T-cell (primary cell): ENCODE measurements at regions not wholly inside any gene's neighbourhood (a gene's known extent, or its start where the extent isn't known, plus 50 kb on each side); places are given as distances from the start of the nearest gene placed in this dataset.

Experiments
- ATAC-seq, 4 experiments: fragments of 200-7000 bp in 3 of 4; fragments of 150-1000 bp in 1 of 4; cut with Tn5 transposase; replicated peaks in 1 of 4; 1 replicate in 3 of 4; 2 replicates in 1 of 4; pipeline ENCODE4 v1.10.0; 2021; ENCODE audit warnings: moderate library complexity in 3 of 4, mild to moderate bottlenecking in 2 of 4, moderate number of reproducible peaks in 1 of 4
- CTCF ChIA-PET, 2 donors: fragments of 300-600 bp; sonication (Branson Sonifier 250); formaldehyde crosslinking; loops; one replicate each; lab custom pipeline; 2022; ENCODE audit warnings: antibody characterized with exemption in 2 of 2; lab: Charles Lee
- POLR2A ChIA-PET, 2 donors: fragments of 300-600 bp; sonication (Branson Sonifier 250); formaldehyde crosslinking; loops; one replicate each; lab custom pipeline; 2022; ENCODE audit warnings: antibody characterized with exemption in 2 of 2; lab: Charles Lee
- DNase-seq, 35 experiments: peaks; one replicate each; pipeline versions ENCODE4 v3.0.0 to v3.0.0-alpha.2; 2013 to 2023
- H3K27ac ChIP-seq: one replicate; pipeline ENCODE4 v1.5.1; 2013; ENCODE audit warnings: low read length
- H3K27me3 ChIP-seq, 2 experiments: replicated peaks in 1 of 2; 1 replicate in 1 of 2; 2 replicates in 1 of 2; pipeline versions ENCODE4 v1.6.1 to v1.7.0; 2013; ENCODE audit warnings: low read length in 1 of 2, mixed read lengths in 1 of 2; ENCODE audit not compliant: control insufficient read depth in 2 of 2, insufficient read depth in 2 of 2; ENCODE audit errors: extremely low read depth in 1 of 2
- H3K36me3 ChIP-seq, 2 donors: 1 replicate in 1 of 2; 2 replicates in 1 of 2; pipeline versions ENCODE4 v1.6.1 to v1.7.0; 2013; ENCODE audit warnings: low read length in 1 of 2; ENCODE audit not compliant: control insufficient read depth in 2 of 2, insufficient read depth in 1 of 2; ENCODE audit errors: extremely low read depth in 1 of 2
- H3K4me1 ChIP-seq, 2 experiments: 1 replicate in 1 of 2; 2 replicates in 1 of 2; pipeline versions ENCODE4 v1.6.1 to v1.7.0; 2013; ENCODE audit warnings: low read length in 2 of 2, mixed read lengths in 1 of 2; ENCODE audit not compliant: insufficient read depth in 2 of 2, control insufficient read depth in 1 of 2; ENCODE audit errors: extremely low read depth in 1 of 2
- H3K4me3 ChIP-seq, 2 donors: 1 replicate in 1 of 2; 2 replicates in 1 of 2; pipeline versions ENCODE4 v1.5.1 to v1.7.0; 2013; ENCODE audit warnings: mild to moderate bottlenecking in 2 of 2, low read length in 1 of 2, moderate library complexity in 1 of 2; ENCODE audit not compliant: control insufficient read depth in 1 of 2; ENCODE audit errors: extremely low read depth in 1 of 2
- H3K9me3 ChIP-seq: 2 replicates; pipeline ENCODE4 v1.7.0; 2013
- H3K27ac Mint-ChIP-seq, 2 donors: one replicate each; pipeline ENCODE4 v1.8.0; 2020 to 2021; ENCODE audit warnings: mild to moderate bottlenecking in 2 of 2, mixed read lengths in 2 of 2
- H3K27me3 Mint-ChIP-seq, 2 donors: one replicate each; pipeline ENCODE4 v1.8.0; 2021 to 2022; ENCODE audit warnings: mixed read lengths in 2 of 2
- H3K36me3 Mint-ChIP-seq: one replicate; pipeline ENCODE4 v1.8.0; 2021; ENCODE audit warnings: mixed read lengths
- H3K4me1 Mint-ChIP-seq, 3 donors: one replicate each; pipeline ENCODE4 v1.8.0; 2020 to 2022; ENCODE audit warnings: mixed read lengths in 3 of 3, mild to moderate bottlenecking in 1 of 3
- H3K4me3 Mint-ChIP-seq, 3 donors: one replicate each; pipeline ENCODE4 v1.8.0; 2020 to 2022; ENCODE audit warnings: mild to moderate bottlenecking in 3 of 3, mixed read lengths in 3 of 3, moderate library complexity in 3 of 3
- H3K9me3 Mint-ChIP-seq, 3 donors: one replicate each; pipeline ENCODE4 v1.8.0; 2020 to 2022; ENCODE audit warnings: mixed read lengths in 3 of 3
- WGBS: methylation state at CpG from one replicate; pipeline ENCODE4 v1.1.5; 2013; ENCODE audit warnings: missing lambda C conversion rate; ENCODE audit not compliant: insufficient coverage; 5-methylcytosine and 5-hydroxymethylcytosine counted together

GRCh38 chrX:34999702-35000101 is 57.1 kb downstream of the FAM47B start:
- Mint-ChIP-seq H3K27me3 (peaks cover 0 to 3% of the 10 kb centered on the region in 2 donors), H3K27ac (no peak overlapping the region), H3K36me3 (no peaks in the 10 kb centered on the region), H3K4me3 (no peak overlapping the region), H3K4me1 (no peaks in the 10 kb centered on the region), H3K9me3 (peaks cover 0 to 7% (median 2%) of the 10 kb centered on the region in 3 donors)
- Histone ChIP-seq H3K9me3 (no peaks in the 10 kb centered on the region), H3K27me3 (no peaks in the 10 kb centered on the region), H3K4me3 (no peak overlapping the region), H3K4me1 (no peaks in the 10 kb centered on the region), H3K27ac (no peak overlapping the region), H3K36me3 (no peaks in the 10 kb centered on the region)
- 60% methylated on average over 1 of the region's 1 CpG for WGBS
- ChIA-PET CTCF (no interaction called here), POLR2A (no interaction called here)
- DNase-seq: no peak
- no peak for ATAC-seq

DNA sequence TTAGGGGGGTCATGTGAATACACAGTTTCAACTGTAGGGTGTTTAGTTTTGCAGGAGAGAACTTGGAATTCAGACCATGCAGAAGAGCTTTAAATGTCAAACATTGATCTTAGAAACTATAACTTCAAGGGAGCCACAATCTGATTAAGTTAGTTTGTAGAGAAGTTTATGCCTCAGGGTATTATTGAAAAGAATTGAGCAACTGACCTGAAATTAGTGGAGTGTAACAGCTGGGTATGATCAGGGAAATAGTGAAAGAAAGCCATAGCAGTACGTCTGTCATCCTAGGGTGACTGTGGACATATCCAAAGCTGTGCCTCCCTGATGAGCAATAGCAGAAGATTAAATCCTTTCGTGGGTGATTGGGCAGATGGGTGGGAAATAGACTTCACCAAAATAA is 63.8 kb downstream of the FAM47B start:
- H3K27me3 Mint-ChIP-seq: no peaks in the 10 kb centered on the region
- DNase-seq (no peak), ATAC-seq (no peak)
- no peaks in the 10 kb centered on the region for H3K27me3 ChIP-seq
- H3K27ac ChIP-seq: no peak overlapping the region
- peaks cover 0 to 7% (median 5%) of the 10 kb centered on the region in 3 donors for H3K9me3 Mint-ChIP-seq
- no peak overlapping the region for H3K4me3 Mint-ChIP-seq
- no peak overlapping the region for H3K4me3 ChIP-seq
- no peaks in the 10 kb centered on the region for H3K36me3 ChIP-seq
- H3K4me1 Mint-ChIP-seq: no peaks in the 10 kb centered on the region
- H3K9me3 ChIP-seq: no peaks in the 10 kb centered on the region
- ChIA-PET CTCF (no interaction called here), POLR2A (no interaction called here)
- WGBS: no CpG with 5 or more reads among the region's 2 CpGs
- H3K36me3 Mint-ChIP-seq: no peaks in the 10 kb centered on the region
- no peaks in the 10 kb centered on the region for H3K4me1 ChIP-seq
- no peak overlapping the region for H3K27ac Mint-ChIP-seq

- Mint-ChIP-seq H3K4me3 (no peak overlapping the region), H3K27me3 (peaks cover 0 to 3% of the 10 kb centered on the region in 2 donors), H3K4me1 (no peaks in the 10 kb centered on the region), H3K36me3 (no peaks in the 10 kb centered on the region), H3K9me3 (peaks cover 4 to 15% (median 6%) of the 10 kb centered on the region in 3 donors), H3K27ac (no peak overlapping the region)
- POLR2A ChIA-PET: no interaction called here
- WGBS: no CpG with 5 or more reads among the region's 1 CpG
- ATAC-seq (no peak), DNase-seq (no peak)
- Histone ChIP-seq H3K9me3 (no peaks in the 10 kb centered on the region), H3K27ac (no peak overlapping the region), H3K27me3 (no peaks in the 10 kb centered on the region), H3K4me3 (no peak overlapping the region), H3K4me1 (no peaks in the 10 kb centered on the region), H3K36me3 (no peaks in the 10 kb centered on the region)
- CTCF ChIA-PET: no interaction called here
Measured at GRCh38 chrX:35015621-35016020, 73.0 kb downstream of the FAM47B start.

GRCh38 chrX:35016051-35016450 is 73.5 kb downstream of the FAM47B start:
- Histone ChIP-seq H3K36me3 (no peaks in the 10 kb centered on the region), H3K4me3 (no peak overlapping the region), H3K4me1 (no peaks in the 10 kb centered on the region), H3K27ac (no peak overlapping the region), H3K9me3 (no peaks in the 10 kb centered on the region), H3K27me3 (no peaks in the 10 kb centered on the region)
- WGBS: no CpG with 5 or more reads among the region's 2 CpGs
- Mint-ChIP-seq H3K9me3 (peaks cover 4 to 14% (median 4%) of the 10 kb centered on the region in 3 donors), H3K36me3 (no peaks in the 10 kb centered on the region), H3K4me3 (no peak overlapping the region), H3K27ac (no peak overlapping the region), H3K27me3 (peaks cover 0 to 3% of the 10 kb centered on the region in 2 donors), H3K4me1 (no peaks in the 10 kb centered on the region)
- no peak for ATAC-seq
- ChIA-PET POLR2A (no interaction called here), CTCF (no interaction called here)
- no peak for DNase-seq

DNA sequence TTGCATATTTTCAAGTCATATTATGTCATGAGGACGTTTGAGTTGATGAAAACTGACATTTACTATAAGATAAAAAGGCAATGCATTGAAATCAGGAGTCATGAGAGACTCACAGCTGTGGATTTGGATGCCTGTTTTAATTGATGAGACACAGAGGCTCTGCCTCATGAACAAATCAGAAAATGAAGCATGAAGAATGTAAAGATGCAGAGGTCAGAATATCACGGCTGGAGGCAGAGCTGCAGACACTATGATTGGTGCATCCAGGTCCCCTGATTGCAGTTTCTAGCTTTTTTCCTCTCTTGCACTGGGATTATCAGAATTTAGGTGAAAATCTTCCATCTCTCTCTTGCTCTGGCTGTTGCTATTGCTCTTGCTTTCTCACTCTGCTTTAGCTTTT is 74.7 kb downstream of the FAM47B start:
- ATAC-seq (no peak), DNase-seq (no peak)
- ChIA-PET POLR2A (no interaction called here), CTCF (no interaction called here)
- Mint-ChIP-seq H3K9me3 (peaks cover 4 to 13% (median 7%) of the 10 kb centered on the region in 3 donors), H3K4me3 (no peak overlapping the region), H3K36me3 (no peaks in the 10 kb centered on the region), H3K4me1 (no peaks in the 10 kb centered on the region), H3K27me3 (peaks cover 0 to 3% of the 10 kb centered on the region in 2 donors), H3K27ac (no peak overlapping the region)
- Histone ChIP-seq H3K27ac (no peak overlapping the region), H3K9me3 (no peaks in the 10 kb centered on the region), H3K4me3 (no peak overlapping the region), H3K4me1 (no peaks in the 10 kb centered on the region), H3K36me3 (no peaks in the 10 kb centered on the region), H3K27me3 (no peaks in the 10 kb centered on the region)
- WGBS: no CpG with 5 or more reads among the region's 2 CpGs

DNA sequence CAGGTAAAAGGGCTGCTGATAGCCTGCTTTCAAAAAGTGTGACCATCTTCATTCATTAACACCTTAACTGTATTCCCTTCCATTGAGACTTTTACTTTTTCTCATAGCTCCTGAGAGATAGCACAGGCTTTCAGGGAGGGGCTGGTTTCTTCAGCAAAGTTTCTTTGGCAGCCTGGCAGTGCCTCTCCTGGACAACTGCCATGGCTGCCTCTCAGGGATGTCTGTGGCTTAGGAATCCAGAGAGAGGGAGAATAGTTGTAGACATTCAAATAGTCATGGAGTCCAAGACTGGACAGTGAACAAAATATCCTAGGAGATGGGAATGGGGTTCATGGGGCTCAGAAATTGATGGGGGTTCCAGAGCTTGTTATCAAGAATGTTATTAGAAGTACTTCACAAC is 81.1 kb downstream of the FAM47B start:
- ChIA-PET CTCF (no interaction called here), POLR2A (no interaction called here)
- no peaks in the 10 kb centered on the region for H3K9me3 ChIP-seq
- H3K27me3 ChIP-seq: no peaks in the 10 kb centered on the region
- peaks cover 0 to 4% of the 10 kb centered on the region in 2 donors for H3K27me3 Mint-ChIP-seq
- H3K27ac ChIP-seq: no peak overlapping the region
- H3K9me3 Mint-ChIP-seq: peaks cover 0 to 8% (median 4%) of the 10 kb centered on the region in 3 donors
- H3K36me3 Mint-ChIP-seq: no peaks in the 10 kb centered on the region
- no peaks in the 10 kb centered on the region for H3K4me1 ChIP-seq
- H3K4me1 Mint-ChIP-seq: no peaks in the 10 kb centered on the region
- H3K36me3 ChIP-seq: no peaks in the 10 kb centered on the region
- H3K27ac Mint-ChIP-seq: no peak overlapping the region
- DNase-seq (no peak), ATAC-seq (no peak)
- no peak overlapping the region for H3K4me3 Mint-ChIP-seq
- H3K4me3 ChIP-seq: no peak overlapping the region

- DNase-seq: no peak
- no peaks in the 10 kb centered on the region for H3K9me3 ChIP-seq
- no peaks in the 10 kb centered on the region for H3K36me3 Mint-ChIP-seq
- POLR2A ChIA-PET: no interaction called here
- no peaks in the 10 kb centered on the region for H3K36me3 ChIP-seq
- H3K4me3 Mint-ChIP-seq: no peak overlapping the region
- peaks cover 0 to 4% of the 10 kb centered on the region in 2 donors for H3K27me3 Mint-ChIP-seq
- ATAC-seq: no peak
- H3K4me1 Mint-ChIP-seq: no peaks in the 10 kb centered on the region
- H3K9me3 Mint-ChIP-seq: peaks cover 0 to 8% (median 4%) of the 10 kb centered on the region in 3 donors
- H3K4me1 ChIP-seq: no peaks in the 10 kb centered on the region
- H3K27ac ChIP-seq: no peak overlapping the region
- no peak overlapping the region for H3K4me3 ChIP-seq
- CTCF ChIA-PET: no interaction called here
- no peak overlapping the region for H3K27ac Mint-ChIP-seq
- no peaks in the 10 kb centered on the region for H3K27me3 ChIP-seq
- no CpG with 5 or more reads among the region's 2 CpGs for WGBS
Measured at GRCh38 chrX:35025820-35026219, 83.2 kb downstream of the FAM47B start.
